ENCODE measurements at regions not wholly inside any gene's neighbourhood (a gene's known extent, or its start where the extent isn't known, plus 50 kb on each side); places are given as distances from the start of the nearest gene placed in this dataset.
"Not testable (repeated sequence)": the region's sequence is repeated elsewhere in the genome, so short reads cannot be mapped to it uniquely, and the experiment has no call there.

GRCh38 chr16:58828901-58829545, 94.9 kb upstream of the GOT2 start:
- no peak for DNase-seq

- no peak for DNase-seq
These were observed 90.1 kb upstream of the GOT2 start for GRCh38 chr16:58824201-58824600.

- no peak for DNase-seq
These were observed 87.8 kb upstream of the GOT2 start for GRCh38 chr16:58821886-58822285.

GRCh38 chr16:58820411-58820810, 86.3 kb upstream of the GOT2 start:
- DNase-seq, result no peak

- no peak for DNase-seq
These were observed 81.2 kb upstream of the GOT2 start for GRCh38 chr16:58815181-58815888.

GRCh38 chr16:58814348-58814801, 80.3 kb upstream of the GOT2 start:
- peak; percentile 27 to 45 for DNase-seq

- no peak for DNase-seq
These were observed 75.1 kb upstream of the GOT2 start for GRCh38 chr16:58809213-58809612.

- DNase-seq, result no peak
These were observed 73.2 kb upstream of the GOT2 start for GRCh38 chr16:58807276-58807675.

- no peak for DNase-seq
These were observed 67.7 kb upstream of the GOT2 start for GRCh38 chr16:58801838-58802237.

GRCh38 chr16:58797137-58797801, 63.2 kb upstream of the GOT2 start:
- DNase-seq, result no peak

- no peak for DNase-seq
These were observed 59.2 kb upstream of the GOT2 start for GRCh38 chr16:58793366-58793765.

GRCh38 chr16:58792188-58792587, 58.1 kb upstream of the GOT2 start:
- no peak for DNase-seq

- not testable (repeated sequence) for DNase-seq
These were observed 56.9 kb upstream of the GOT2 start for GRCh38 chr16:58790816-58791557.

GRCh38 chr16:58789351-58789750, 55.2 kb upstream of the GOT2 start:
- DNase-seq, result no peak
